ENCODE measurements at regions not wholly inside any gene's neighbourhood (a gene's known extent, or its start where the extent isn't known, plus 50 kb on each side); places are given as distances from the start of the nearest gene placed in this dataset.

- TF ChIP-seq RFX5 (IDR thresholded peaks at IDR 0.05; ENCODE audit: low read length) (no peak), YY1 (IDR thresholded peaks at IDR 0.05; ENCODE audit: low read depth) (no peak), JUND (IDR thresholded peaks at IDR 0.05) (no peak), FOXJ3 (CRISPR knock-in tag; IDR thresholded peaks at IDR 0.05) (no peak), NRF1 (IDR thresholded peaks at IDR 0.05; ENCODE audit: low read depth, low read length) (no peak)
Observed at GRCh38 chr6:113574147-113574546, 283.0 kb upstream of the MARCKS start.

Measured in SK-N-SH (cell line).